Thymus (tissue), 11 donors: ENCODE measurements at regions not wholly inside any gene's neighbourhood (a gene's known extent, or its start where the extent isn't known, plus 50 kb on each side); places are given as distances from the start of the nearest gene placed in this dataset.

Source experiments
- DNase-seq, 9 donors: peaks; one replicate each; pipeline ENCODE4 v3.0.0-alpha.2; 2013; ENCODE audit warnings: low spot score in 9 of 9, low read depth in 6 of 9, missing footprints in 1 of 9
- H3K27ac ChIP-seq, 2 donors: one replicate each; pipeline ENCODE4 v1.5.1; 2013; ENCODE audit warnings: control low read depth in 1 of 2, low read depth in 1 of 2, low read length in 1 of 2, mild to moderate bottlenecking in 1 of 2, moderate library complexity in 1 of 2
- H3K27me3 ChIP-seq, 2 donors: one replicate each; pipeline ENCODE4 v1.5.1; 2013; ENCODE audit warnings: low read length in 1 of 2; ENCODE audit not compliant: control insufficient read depth in 2 of 2, insufficient read depth in 1 of 2
- H3K36me3 ChIP-seq, 2 donors: one replicate each; pipeline ENCODE4 v1.5.1; 2013; ENCODE audit warnings: low read length in 1 of 2, mild to moderate bottlenecking in 1 of 2, moderate library complexity in 1 of 2; ENCODE audit not compliant: control insufficient read depth in 2 of 2, insufficient read depth in 2 of 2
- H3K4me1 ChIP-seq, 2 donors: one replicate each; pipeline ENCODE4 v1.5.1; 2013; ENCODE audit warnings: low read length in 2 of 2; ENCODE audit not compliant: control insufficient read depth in 2 of 2, insufficient read depth in 2 of 2
- H3K4me3 ChIP-seq, 2 donors: one replicate each; pipeline ENCODE4 v1.5.1; 2013; ENCODE audit warnings: low read length in 2 of 2, control low read depth in 1 of 2, mild to moderate bottlenecking in 1 of 2
- H3K9me3 ChIP-seq, 2 donors: one replicate each; pipeline ENCODE4 v1.5.1; 2013; ENCODE audit warnings: low read length in 1 of 2, mild to moderate bottlenecking in 1 of 2; ENCODE audit not compliant: control insufficient read depth in 2 of 2, insufficient read depth in 1 of 2
- WGBS: extraction: QIAGEN DNeasy Blood & Tissue Kit; methylation state at CpG from one replicate; pipeline ENCODE4 v1.1.7; 2013; 5-methylcytosine and 5-hydroxymethylcytosine counted together
- donor health status: healthy.

- no peaks in the 10 kb centered on the region for H3K27me3 ChIP-seq
- no peak for DNase-seq
- no peaks in the 10 kb centered on the region for H3K36me3 ChIP-seq
- H3K4me3 ChIP-seq: no peak overlapping the region
- no peaks in the 10 kb centered on the region for H3K4me1 ChIP-seq
- WGBS: 93% methylated on average over 23 of the region's 23 CpGs
- H3K9me3 ChIP-seq: no peaks in the 10 kb centered on the region
- H3K27ac ChIP-seq: no peak overlapping the region
Measured at GRCh38 chr2:2909086-2910035, 468.3 kb downstream of the EIPR1 start.

DNA sequence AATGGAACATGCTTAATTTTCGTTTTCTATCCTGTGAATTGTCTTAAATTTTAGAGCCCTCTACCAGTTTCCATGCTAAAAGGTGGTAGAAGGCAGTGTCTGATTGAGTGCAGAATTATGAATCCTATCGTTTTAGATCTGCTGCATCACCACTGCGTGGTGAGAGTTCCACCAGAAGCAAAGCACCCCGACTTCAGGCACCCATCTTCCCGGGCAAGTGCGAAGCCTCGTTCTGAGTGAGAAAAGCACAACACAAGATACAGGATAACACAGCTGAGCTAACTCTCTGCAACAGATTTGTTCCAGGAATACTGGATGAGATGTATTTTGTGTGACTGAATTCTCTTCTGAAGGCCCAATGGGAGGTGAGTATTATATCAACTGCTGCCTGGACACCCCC lies 471.5 kb downstream of the EIPR1 start:
- Histone ChIP-seq H3K36me3 (no peaks in the 10 kb centered on the region), H3K27me3 (no peaks in the 10 kb centered on the region), H3K4me3 (no peak overlapping the region), H3K4me1 (no peaks in the 10 kb centered on the region), H3K27ac (no peak overlapping the region), H3K9me3 (no peaks in the 10 kb centered on the region)
- 96% methylated on average over 7 of the region's 7 CpGs for WGBS
- no peak for DNase-seq

- Histone ChIP-seq H3K4me3 (no peak overlapping the region), H3K9me3 (no peaks in the 10 kb centered on the region), H3K36me3 (no peaks in the 10 kb centered on the region), H3K27ac (no peak overlapping the region), H3K27me3 (no peaks in the 10 kb centered on the region), H3K4me1 (no peaks in the 10 kb centered on the region)
- WGBS: 95% methylated on average over 16 of the region's 16 CpGs
- DNase-seq: no peak
Measured at GRCh38 chr2:2904721-2905350, 472.8 kb downstream of the EIPR1 start.

GRCh38 chr2:2902547-2903281 lies 474.9 kb downstream of the EIPR1 start:
- no peak for DNase-seq
- 93% methylated on average over 8 of the region's 8 CpGs for WGBS
- H3K27me3 ChIP-seq: no peaks in the 10 kb centered on the region
- no peak overlapping the region for H3K4me3 ChIP-seq
- no peaks in the 10 kb centered on the region for H3K9me3 ChIP-seq
- no peaks in the 10 kb centered on the region for H3K36me3 ChIP-seq
- no peaks in the 10 kb centered on the region for H3K4me1 ChIP-seq
- H3K27ac ChIP-seq: no peak overlapping the region

GRCh38 chr2:2901384-2902345 lies 476.0 kb downstream of the EIPR1 start:
- H3K4me3 ChIP-seq: no peak overlapping the region
- DNase-seq: peak in 1 of 9 donors; percentile 9
- H3K36me3 ChIP-seq: no peaks in the 10 kb centered on the region
- no peaks in the 10 kb centered on the region for H3K9me3 ChIP-seq
- 46% methylated on average over 13 of the region's 13 CpGs for WGBS
- no peaks in the 10 kb centered on the region for H3K4me1 ChIP-seq
- H3K27me3 ChIP-seq: no peaks in the 10 kb centered on the region
- no peak overlapping the region for H3K27ac ChIP-seq

- WGBS: 91% methylated on average over 4 of the region's 4 CpGs
- no peak for DNase-seq
- no peak overlapping the region for H3K27ac ChIP-seq
- no peaks in the 10 kb centered on the region for H3K9me3 ChIP-seq
- H3K27me3 ChIP-seq: no peaks in the 10 kb centered on the region
- H3K4me3 ChIP-seq: no peak overlapping the region
- H3K36me3 ChIP-seq: no peaks in the 10 kb centered on the region
- H3K4me1 ChIP-seq: no peaks in the 10 kb centered on the region
Measured at GRCh38 chr2:2899826-2900225, 477.8 kb downstream of the EIPR1 start.

DNA sequence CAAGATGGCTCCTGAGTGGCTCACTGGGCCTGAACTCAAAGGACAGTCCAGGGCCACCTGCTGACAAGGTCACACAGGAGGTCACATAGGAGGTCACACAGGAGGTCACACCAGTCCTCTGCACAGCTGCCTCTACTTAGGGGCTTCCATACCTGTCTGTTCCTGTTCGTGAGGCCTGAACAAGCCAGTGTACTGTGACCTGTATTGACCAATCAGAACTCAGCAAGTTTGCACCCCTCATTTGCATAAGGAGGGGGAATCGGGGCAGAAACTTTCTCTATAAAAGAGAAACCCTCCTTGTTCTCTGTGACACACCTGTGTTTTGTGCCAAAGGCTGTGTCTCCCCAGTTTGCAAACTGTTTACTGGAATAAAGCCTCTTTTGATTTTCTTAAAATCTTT lies 478.9 kb downstream of the EIPR1 start:
- Histone ChIP-seq H3K27me3 (no peaks in the 10 kb centered on the region), H3K4me3 (no peak overlapping the region), H3K9me3 (no peaks in the 10 kb centered on the region), H3K4me1 (no peaks in the 10 kb centered on the region), H3K27ac (no peak overlapping the region), H3K36me3 (no peaks in the 10 kb centered on the region)
- no peak for DNase-seq
- 86% methylated on average over 2 of the region's 2 CpGs for WGBS

DNA sequence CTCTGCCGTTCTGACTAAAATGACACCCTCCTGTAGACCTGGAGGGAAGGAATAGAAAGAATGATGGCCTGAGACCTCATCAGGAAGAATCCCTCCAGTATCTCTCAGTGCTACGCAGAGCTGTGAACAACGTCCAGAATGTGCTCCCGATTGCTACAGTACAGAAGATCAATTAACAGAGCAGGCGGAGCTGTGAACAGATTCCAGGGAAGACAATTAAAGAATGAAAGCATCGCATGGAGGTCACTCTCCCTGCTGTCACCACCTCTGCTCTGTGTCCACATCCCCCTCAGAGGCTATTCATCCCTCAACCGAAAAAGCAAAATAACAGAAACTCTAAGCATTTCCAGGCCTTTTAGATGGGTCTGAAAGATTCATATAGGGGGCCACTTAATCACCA lies 481.0 kb downstream of the EIPR1 start:
- H3K4me1 ChIP-seq: no peaks in the 10 kb centered on the region
- 96% methylated on average over 7 of the region's 7 CpGs for WGBS
- no peaks in the 10 kb centered on the region for H3K9me3 ChIP-seq
- H3K27me3 ChIP-seq: no peaks in the 10 kb centered on the region
- H3K36me3 ChIP-seq: no peaks in the 10 kb centered on the region
- H3K27ac ChIP-seq: no peak overlapping the region
- no peak overlapping the region for H3K4me3 ChIP-seq
- DNase-seq: no peak
